Endothelial cell of umbilical vein (primary cell): ENCODE measurements at regions not wholly inside any gene's neighbourhood (a gene's known extent, or its start where the extent isn't known, plus 50 kb on each side); places are given as distances from the start of the nearest gene placed in this dataset.

ENCODE experiments used
- CTCF ChIP-seq, 2 donors: IDR thresholded peaks; 1 replicate in 1 of 2; 2 replicates in 1 of 2; pipeline ENCODE4 v1.5.1; 2011; ENCODE audit warnings: low read length in 2 of 2, mild to moderate bottlenecking in 2 of 2, moderate library complexity in 2 of 2, control low read depth in 1 of 2, inconsistent platforms in 1 of 2, low read depth in 1 of 2; ENCODE audit not compliant: insufficient read depth in 1 of 2; ENCODE audit errors: extremely low read depth in 1 of 2
- EZH2 ChIP-seq: IDR thresholded peaks from 2 replicates; pipeline ENCODE4 v1.6.1; 2012; ENCODE audit warnings: borderline replicate concordance, low read depth, mild to moderate bottlenecking, moderate library complexity, low read length, inconsistent platforms; ENCODE audit not compliant: severe bottlenecking
- MYC ChIP-seq: IDR thresholded peaks from one replicate; pipeline ENCODE4 v1.6.1; 2011; ENCODE audit warnings: mild to moderate bottlenecking, low read depth, low read length
- POLR2A ChIP-seq: IDR thresholded peaks from 2 replicates; pipeline ENCODE4 v1.6.1; 2012; ENCODE audit warnings: low read depth, mild to moderate bottlenecking, control low read depth, low read length
- POLR2AphosphoS5 ChIP-seq: IDR thresholded peaks from 2 replicates; pipeline ENCODE4 v1.6.1; 2012; ENCODE audit warnings: low read depth, mild to moderate bottlenecking, control low read depth, low read length, moderate library complexity; ENCODE audit not compliant: insufficient read depth
- TF ChIP-seq, protein P1 (sequence below): IDR thresholded peaks from 2 replicates; pipeline ENCODE4 v1.6.1; 2011; ENCODE audit not compliant: insufficient read depth, insufficient read length

GRCh38 chr16:87146676-87147075 lies 170.5 kb downstream of the C16orf95 start:
- TF ChIP-seq CTCF (IDR thresholded peaks at IDR 0.05; ENCODE audit: extremely low read depth in 1 of 2, insufficient read depth in 1 of 2, low read depth in 1 of 2, low read length in 2 of 2) (no peak), POLR2AphosphoS5 (no peak), POLR2A (no peak), EZH2 (no peak), MYC (no peak)
- TF ChIP-seq, protein P1, sequence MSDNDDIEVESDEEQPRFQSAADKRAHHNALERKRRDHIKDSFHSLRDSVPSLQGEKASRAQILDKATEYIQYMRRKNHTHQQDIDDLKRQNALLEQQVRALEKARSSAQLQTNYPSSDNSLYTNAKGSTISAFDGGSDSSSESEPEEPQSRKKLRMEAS, result no peak
